B cell (primary cell): ENCODE measurements at regions not wholly inside any gene's neighbourhood (a gene's known extent, or its start where the extent isn't known, plus 50 kb on each side); places are given as distances from the start of the nearest gene placed in this dataset.

Experiments used
- ATAC-seq: fragments of 200-7000 bp; cut with Tn5 transposase; one replicate; pipeline ENCODE4 v1.10.0; 2021; ENCODE audit warnings: low read depth, mild to moderate bottlenecking, moderate number of reproducible peaks, moderate library complexity
- CTCF ChIA-PET: fragments of 350-600 bp; sonication (Branson Sonifier 250); formaldehyde crosslinking; loops from one replicate; lab custom pipeline; 2021; ENCODE audit warnings: antibody characterized with exemption, inconsistent platforms; lab: Charles Lee
- POLR2A ChIA-PET: fragments of 350-600 bp; sonication (Branson Sonifier 250); formaldehyde crosslinking; loops from one replicate; lab custom pipeline; 2021; ENCODE audit warnings: antibody characterized with exemption; lab: Charles Lee
- DNase-seq: peaks from one replicate; pipeline ENCODE4 v3.0.0; 2013
- H2AFZ ChIP-seq: 2 replicates; pipeline ENCODE4 v1.6.1; 2012; ENCODE audit warnings: mild to moderate bottlenecking, low read depth, low read length; ENCODE audit not compliant: insufficient read depth, poor library complexity, severe bottlenecking
- H3K27ac ChIP-seq, 2 donors: 1 replicate in 1 of 2; 2 replicates in 1 of 2; pipeline ENCODE4 v1.5.1; 2012 to 2013; ENCODE audit warnings: low read length in 2 of 2, mild to moderate bottlenecking in 2 of 2, moderate library complexity in 1 of 2
- H3K27me3 ChIP-seq, 4 experiments: fragments of 200-600 bp in 1 of 4; sonication (generic) in 1 of 4; replicated peaks in 1 of 4; 1 replicate in 2 of 4; 2 replicates in 2 of 4; pipeline versions ENCODE4 v1.6.1 to v1.7.0; 2013 to 2016; ENCODE audit warnings: low read length in 3 of 4, mild to moderate bottlenecking in 2 of 4, mixed read lengths in 1 of 4, moderate library complexity in 1 of 4; ENCODE audit not compliant: insufficient read depth in 4 of 4, control insufficient read depth in 3 of 4; ENCODE audit errors: control extremely low read depth in 1 of 4
- H3K36me3 ChIP-seq, 2 experiments: replicated peaks in 1 of 2; 1 replicate in 1 of 2; 2 replicates in 1 of 2; pipeline versions ENCODE4 v1.6.1 to v1.7.1; 2013; ENCODE audit warnings: low read length in 1 of 2; ENCODE audit not compliant: insufficient read depth in 2 of 2, control insufficient read depth in 1 of 2; ENCODE audit errors: control extremely low read depth in 1 of 2, extremely low read depth in 1 of 2
- H3K4me1 ChIP-seq, 2 donors: fragments of 200-600 bp in 1 of 2; sonication (generic) in 1 of 2; 1 replicate in 1 of 2; 2 replicates in 1 of 2; pipeline versions ENCODE4 v1.5.1 to v1.6.1; 2013 to 2017; ENCODE audit warnings: low read length in 2 of 2; ENCODE audit not compliant: control insufficient read depth in 2 of 2, insufficient read depth in 2 of 2
- H3K4me2 ChIP-seq: replicated peaks from 2 replicates; pipeline ENCODE3; 2012; ENCODE audit warnings: mild to moderate bottlenecking, low read depth, low read length; ENCODE audit not compliant: poor library complexity, severe bottlenecking
- H3K4me3 ChIP-seq, 5 experiments: fragments of 200-600 bp in 1 of 5; sonication (generic) in 1 of 5; 1 replicate in 3 of 5; 2 replicates in 2 of 5; pipeline versions ENCODE4 v1.5.1 to v1.7.0; 2011 to 2016; ENCODE audit warnings: low read length in 4 of 5, mild to moderate bottlenecking in 4 of 5, low read depth in 2 of 5, control low read depth in 1 of 5, moderate library complexity in 1 of 5; ENCODE audit not compliant: insufficient read depth in 1 of 5; ENCODE audit errors: control extremely low read depth in 1 of 5, extremely low read depth in 1 of 5
- H3K79me2 ChIP-seq: fragments of 200-600 bp; sonication (generic); one replicate; pipeline ENCODE4 v1.6.0; 2016; ENCODE audit warnings: low read length; ENCODE audit not compliant: control insufficient read depth, insufficient read depth
- H3K9ac ChIP-seq: fragments of 200-600 bp; sonication (generic); 2 replicates; pipeline ENCODE4 v1.6.1; 2017; ENCODE audit warnings: mild to moderate bottlenecking, low read length, moderate library complexity
- H3K9me3 ChIP-seq, 3 donors: one replicate each; pipeline versions ENCODE4 v1.6.1 to v1.7.1; 2013; ENCODE audit warnings: low read length in 2 of 3; ENCODE audit not compliant: control insufficient read depth in 2 of 3, insufficient read depth in 1 of 3; ENCODE audit errors: control extremely low read depth in 1 of 3
- H4K20me1 ChIP-seq: 2 replicates; pipeline ENCODE4 v1.6.0; 2012; ENCODE audit warnings: mild to moderate bottlenecking, low read length; ENCODE audit not compliant: insufficient read depth, control insufficient read depth, poor library complexity, severe bottlenecking
- H3K27ac Mint-ChIP-seq: one replicate; pipeline ENCODE4 v1.8.0; 2021; ENCODE audit warnings: mixed read lengths
- H3K27me3 Mint-ChIP-seq: one replicate; pipeline ENCODE4 v1.8.0; 2021; ENCODE audit warnings: mixed read lengths
- H3K4me1 Mint-ChIP-seq: one replicate; pipeline ENCODE4 v1.8.0; 2021; ENCODE audit warnings: mixed read lengths
- H3K4me3 Mint-ChIP-seq: one replicate; pipeline ENCODE4 v1.8.0; 2021; ENCODE audit warnings: mixed read lengths
- H3K9me3 Mint-ChIP-seq: one replicate; pipeline ENCODE4 v1.8.0; 2022; ENCODE audit warnings: mixed read lengths; ENCODE audit not compliant: insufficient read depth
- CTCF ChIP-seq: fragments of 200-600 bp; IDR thresholded peaks from one replicate; pipeline ENCODE4 v1.8.0; 2022; ENCODE audit warnings: antibody characterized with exemption, mild to moderate bottlenecking
- EZH2 ChIP-seq: IDR thresholded peaks from 2 replicates; pipeline ENCODE4 v1.6.1; 2012; ENCODE audit warnings: borderline replicate concordance, low read depth, mild to moderate bottlenecking, moderate library complexity, low read length; ENCODE audit not compliant: insufficient read depth, poor library complexity, severe bottlenecking
- WGBS: methylation state at CpG from one replicate; pipeline ENCODE4 v1.1.5; 2013; ENCODE audit warnings: missing lambda C conversion rate; ENCODE audit not compliant: insufficient coverage; 5-methylcytosine and 5-hydroxymethylcytosine counted together
- intact Hi-C: fragments of 100-400 bp; cut with micrococcal nuclease; formaldehyde crosslinking; loops from one replicate; pipeline ENCODE4 v1.10.0; 2022

- ChIA-PET POLR2A (no interaction called here), CTCF (interaction anchor here (0.7 to 2.9 kb wide), 3 partner anchors 97 to 438 kb away, joined by 3 to 11 read pairs (median 4); no protein-coding TSS in a partner anchor)
- H3K27me3 ChIP-seq, result peaks cover 0 to 6% (median 1%) of the 10 kb centered on the region in 4 experiments
- ATAC-seq (no peak), DNase-seq (no peak)
- TF ChIP-seq CTCF (no peak), EZH2 (no peak)
- H3K27ac Mint-ChIP-seq, result no peak overlapping the region
- H4K20me1 ChIP-seq, result no peaks in the 10 kb centered on the region
- no peaks in the 10 kb centered on the region for H3K79me2 ChIP-seq
- no peak overlapping the region for H3K4me3 ChIP-seq
- H3K9me3 ChIP-seq, result no peaks in the 10 kb centered on the region
- H3K4me1 Mint-ChIP-seq, result peaks cover 1% of the 10 kb centered on the region
- H3K9ac ChIP-seq, result no peak overlapping the region
- intact Hi-C loops, result no loop called here
- H2AFZ ChIP-seq, result no peak overlapping the region
- no peaks in the 10 kb centered on the region for H3K9me3 Mint-ChIP-seq
- H3K27me3 Mint-ChIP-seq, result peaks cover 26% of the 10 kb centered on the region
- H3K27ac ChIP-seq, result no peak overlapping the region
- H3K4me1 ChIP-seq, result no peaks in the 10 kb centered on the region
- no peak overlapping the region for H3K4me2 ChIP-seq
- H3K36me3 ChIP-seq, result no peaks in the 10 kb centered on the region
- no peak overlapping the region for H3K4me3 Mint-ChIP-seq
- WGBS, result 34% methylated on average over 11 of the region's 15 CpGs
These were observed 103.9 kb upstream of the CACNA1A start for GRCh38 chr19:13610039-13610691.

GRCh38 chr19:13606156-13606555 lies 99.9 kb upstream of the CACNA1A start:
- H3K36me3 ChIP-seq, result no peaks in the 10 kb centered on the region
- H3K9me3 Mint-ChIP-seq, result no peaks in the 10 kb centered on the region
- no peaks in the 10 kb centered on the region for H4K20me1 ChIP-seq
- H3K4me3 Mint-ChIP-seq, result no peak overlapping the region
- ATAC-seq, result no peak
- TF ChIP-seq EZH2, result no peak
- TF ChIP-seq CTCF, result no peak
- H3K27me3 ChIP-seq, result peaks cover 0 to 2% (median 0%) of the 10 kb centered on the region in 4 experiments
- no peak overlapping the region for H3K27ac Mint-ChIP-seq
- DNase-seq, result no peak
- H3K27me3 Mint-ChIP-seq, result peaks cover 33% of the 10 kb centered on the region
- no peaks in the 10 kb centered on the region for H3K4me1 ChIP-seq
- H3K4me1 Mint-ChIP-seq, result peaks cover 1% of the 10 kb centered on the region
- H3K9me3 ChIP-seq, result no peaks in the 10 kb centered on the region
- no peak overlapping the region for H3K9ac ChIP-seq
- WGBS, result 96% methylated on average over 7 of the region's 13 CpGs
- no peaks in the 10 kb centered on the region for H3K79me2 ChIP-seq
- ChIA-PET POLR2A (no interaction called here), CTCF (interaction anchor here (0.6 to 1.2 kb wide), 4 partner anchors 26 to 329 kb away, joined by 3 to 5 read pairs (median 4); no protein-coding TSS in a partner anchor)
- H2AFZ ChIP-seq, result no peak overlapping the region
- intact Hi-C loops, result no loop called here
- H3K4me2 ChIP-seq, result no peak overlapping the region
- no peak overlapping the region for H3K27ac ChIP-seq
- no peak overlapping the region for H3K4me3 ChIP-seq
